ENCODE measurements at regions not wholly inside any gene's neighbourhood (a gene's known extent, or its start where the extent isn't known, plus 50 kb on each side); places are given as distances from the start of the nearest gene placed in this dataset.

- TF ChIP-seq CTCF (IDR thresholded peaks at IDR 0.05) (no peak), TAF1 (IDR thresholded peaks at IDR 0.05; ENCODE audit: borderline replicate concordance, low read depth, low read length) (no peak), ZBTB33 (IDR thresholded peaks at IDR 0.05; ENCODE audit: borderline replicate concordance, low read depth) (no peak), POLR2AphosphoS5 (IDR thresholded peaks at IDR 0.05; ENCODE audit: low read depth, low read length) (no peak), RCOR1 (IDR thresholded peaks at IDR 0.05; ENCODE audit: low read length) (no peak), NRF1 (IDR thresholded peaks at IDR 0.05; ENCODE audit: low read depth, low read length) (no peak), EP300 (IDR thresholded peaks at IDR 0.05; ENCODE audit: borderline replicate concordance in 1 of 2, low read depth in 1 of 2, low read length in 1 of 2) (no peak), EZH2phosphoT487 (IDR thresholded peaks at IDR 0.05; ENCODE audit: borderline replicate concordance, low read depth) (no peak), MXI1 (IDR thresholded peaks at IDR 0.05; ENCODE audit: low read depth, low read length) (no peak)
Observed at GRCh38 chr2:238696331-238696730, 151.6 kb upstream of the TWIST2 start.

Data from SK-N-SH (cell line).